HG02610 (cell line): ENCODE measurements at regions not wholly inside any gene's neighbourhood (a gene's known extent, or its start where the extent isn't known, plus 50 kb on each side); places are given as distances from the start of the nearest gene placed in this dataset.

Experiments
- ATAC-seq: cut with Tn5 transposase; IDR thresholded peaks from one replicate; pipeline ENCODE4 v1.9.1; 2021; ENCODE audit warnings: mild to moderate bottlenecking, moderate library complexity; ENCODE audit not compliant: unreplicated experiment

DNA sequence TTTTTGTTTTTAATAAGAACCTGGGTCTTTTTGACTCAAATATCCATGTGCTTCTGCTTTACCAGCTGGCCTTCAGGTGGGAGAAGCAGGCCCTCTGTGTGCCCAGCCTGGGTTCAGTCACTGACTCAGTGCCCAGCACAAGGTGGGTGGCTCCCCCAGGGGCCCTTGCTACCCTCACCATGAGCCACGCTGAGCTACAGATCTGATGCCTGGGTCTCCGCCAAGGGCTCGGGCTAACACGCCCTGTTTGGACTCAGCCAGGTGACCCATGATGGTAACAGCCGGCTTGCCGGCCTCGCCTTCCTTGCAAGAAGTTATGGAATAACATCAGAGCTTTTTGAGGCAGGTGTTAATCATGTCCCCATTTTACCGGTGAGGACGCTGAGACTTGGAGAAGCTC, 109.5 kb upstream of the NLRP1 start:
- ATAC-seq: no peak

DNA sequence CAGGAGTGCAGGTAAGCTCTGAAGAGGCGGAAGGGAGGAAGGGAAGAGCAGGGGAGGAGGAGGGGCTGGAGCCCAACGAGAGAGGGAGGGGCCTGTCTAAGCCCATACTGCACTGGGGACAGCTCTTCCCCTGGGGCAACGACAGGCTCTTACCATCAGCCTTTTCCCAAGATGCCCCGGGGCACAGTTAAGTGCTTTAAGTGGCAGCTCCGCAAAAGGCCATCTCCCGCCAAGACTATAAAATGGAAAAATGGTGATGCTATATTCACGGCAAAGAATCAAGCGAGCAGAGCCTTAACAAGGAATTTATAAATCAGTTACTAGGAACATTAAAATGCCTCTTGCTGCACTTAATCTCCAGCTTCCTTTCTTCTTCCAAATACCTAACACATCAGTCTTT, 110.2 kb upstream of the NLRP1 start:
- no peak for ATAC-seq

DNA sequence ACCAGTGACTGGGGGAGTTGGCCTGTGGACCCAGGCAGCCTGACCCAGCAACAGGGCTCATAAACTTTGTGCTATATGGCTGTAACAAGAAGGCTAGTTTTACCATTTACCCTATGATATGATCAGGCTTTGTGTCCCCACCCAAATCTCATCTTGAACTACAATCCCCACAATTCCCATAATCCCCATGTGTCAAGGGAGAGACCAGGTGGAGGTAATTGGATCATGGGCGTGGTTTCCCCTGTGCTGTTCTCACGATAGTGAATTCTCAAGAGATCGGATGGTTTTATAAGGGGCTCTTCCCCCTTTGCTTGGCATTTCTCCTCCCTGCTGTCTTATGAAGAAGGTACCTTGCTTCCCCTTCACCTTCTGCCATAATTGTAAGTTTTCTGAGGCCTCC, 111.2 kb upstream of the NLRP1 start:
- ATAC-seq: no peak

DNA sequence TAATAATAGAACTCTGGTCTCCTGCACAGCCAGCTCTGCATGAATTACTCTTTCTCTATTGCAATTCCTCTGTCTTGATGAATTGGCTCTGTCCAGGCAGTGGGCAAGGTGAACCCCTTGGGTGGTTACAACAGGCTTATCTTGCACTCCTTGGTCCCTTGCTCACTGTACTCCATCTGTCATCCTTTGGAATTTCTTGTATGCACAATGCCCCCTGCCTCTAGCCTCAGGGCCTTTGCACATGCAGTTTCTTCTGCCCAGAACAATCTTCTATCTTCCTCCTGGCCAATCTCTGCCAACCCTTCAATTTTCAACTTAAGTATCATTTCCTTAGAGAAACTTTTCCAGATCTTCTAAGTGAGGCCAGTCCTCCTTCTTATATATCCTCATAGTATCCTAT, 114.7 kb upstream of the NLRP1 start:
- no peak for ATAC-seq

DNA sequence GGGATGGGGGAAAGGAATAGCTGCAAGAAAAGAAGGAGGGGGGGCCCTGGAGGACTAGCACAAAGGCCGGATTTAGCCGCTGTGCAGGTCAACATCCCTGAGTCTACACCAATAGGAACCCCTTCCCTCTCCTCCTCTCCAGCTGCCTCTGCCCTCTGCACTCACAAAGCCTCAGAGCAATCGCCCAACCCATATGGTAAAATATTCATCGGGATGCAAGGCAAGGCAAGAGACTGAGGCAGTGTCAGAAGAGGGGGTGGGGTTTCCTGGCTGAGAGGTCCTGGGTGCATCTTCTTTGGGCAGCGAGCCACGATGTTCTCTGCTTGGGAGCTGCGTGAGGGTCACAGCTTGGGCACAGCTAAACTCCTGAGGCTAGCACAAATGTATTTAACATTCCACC, 115.5 kb upstream of the NLRP1 start:
- no peak for ATAC-seq

DNA sequence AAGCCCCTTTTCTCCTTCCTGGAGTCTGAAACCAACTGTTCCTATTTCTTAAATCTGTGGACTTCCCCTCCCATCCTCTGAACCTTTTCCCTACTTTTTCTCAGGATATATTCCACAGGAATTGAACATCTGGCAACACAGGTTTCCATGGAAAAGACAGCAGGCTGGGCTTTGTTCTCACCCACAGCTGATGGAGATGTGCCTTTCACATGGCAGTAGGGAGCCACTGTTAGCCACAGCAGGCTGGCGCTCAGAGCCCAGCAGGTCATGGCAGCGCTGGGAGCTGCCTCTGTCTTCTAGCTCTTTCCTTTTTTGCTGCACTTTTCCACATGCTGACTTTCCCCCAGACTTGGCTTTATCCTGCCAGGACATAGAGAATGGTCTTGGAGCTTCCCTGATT, 116.4 kb upstream of the NLRP1 start:
- ATAC-seq: no peak

DNA sequence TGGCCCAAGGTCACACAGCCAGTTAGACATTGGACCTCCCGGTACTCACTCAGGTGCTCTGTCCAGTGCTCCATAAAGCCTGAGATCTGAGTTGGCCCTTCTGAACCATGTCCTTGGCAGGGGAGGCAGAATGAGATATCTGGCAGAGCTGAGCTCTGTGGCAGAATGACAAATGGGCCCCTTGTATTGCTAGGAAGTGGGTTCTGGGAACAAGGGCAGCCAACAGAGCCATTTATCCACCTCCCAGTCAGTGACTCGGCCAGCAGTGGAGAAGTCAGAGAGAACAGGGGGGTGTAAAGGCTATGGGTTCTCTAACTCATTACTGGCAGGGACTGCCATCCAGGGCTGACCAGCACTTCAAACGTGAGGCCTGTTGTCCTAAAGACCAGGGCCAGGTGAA, 117.1 kb upstream of the NLRP1 start:
- no peak for ATAC-seq

DNA sequence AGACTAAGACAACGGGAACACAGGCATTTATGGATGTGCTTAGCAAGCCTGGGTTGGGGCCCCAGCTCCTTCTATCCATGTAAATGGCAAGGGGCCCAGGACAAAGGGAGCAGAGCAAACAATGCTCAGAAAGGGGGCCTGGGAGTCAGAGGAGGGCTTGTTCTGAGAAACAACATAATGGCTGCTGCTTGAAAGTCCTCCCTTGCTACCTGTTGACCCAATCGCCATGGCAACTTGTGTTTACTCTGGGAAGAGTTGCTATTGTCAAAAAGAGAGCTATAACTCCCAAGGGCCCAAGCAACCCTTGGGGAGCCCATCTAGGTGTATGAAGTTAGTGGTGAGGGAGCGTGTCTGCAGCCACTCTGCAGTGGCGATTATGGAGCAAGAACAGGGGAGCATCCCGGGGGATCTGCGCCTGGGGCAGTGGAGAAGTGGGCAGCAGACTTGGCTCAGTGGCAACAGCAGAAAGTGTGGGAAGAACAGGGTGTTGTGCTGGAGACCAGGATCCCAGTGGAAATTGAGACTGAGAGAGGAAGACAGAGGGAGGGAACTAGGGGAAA, 118.7 kb upstream of the NLRP1 start:
- no peak for ATAC-seq

DNA sequence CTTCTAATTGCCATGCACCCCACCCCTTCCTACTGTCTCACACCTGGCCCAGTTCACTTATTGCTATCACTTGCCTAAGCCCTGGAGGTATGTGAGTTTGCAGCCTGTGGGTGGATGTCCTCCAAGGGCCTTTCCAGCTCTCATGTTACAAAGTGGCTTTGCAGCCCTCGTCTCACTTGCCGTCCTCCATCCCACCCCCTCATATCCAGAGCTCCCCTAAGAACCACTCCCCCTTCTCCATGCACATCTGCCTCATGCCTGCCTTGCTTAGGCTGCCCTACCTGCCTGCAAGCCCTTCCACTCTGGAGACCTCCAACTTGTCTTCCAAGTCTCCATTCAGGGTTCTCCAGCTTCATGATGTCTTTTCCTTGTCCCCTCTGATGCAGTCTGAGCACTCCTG, 119.4 kb upstream of the NLRP1 start:
- ATAC-seq: no peak

DNA sequence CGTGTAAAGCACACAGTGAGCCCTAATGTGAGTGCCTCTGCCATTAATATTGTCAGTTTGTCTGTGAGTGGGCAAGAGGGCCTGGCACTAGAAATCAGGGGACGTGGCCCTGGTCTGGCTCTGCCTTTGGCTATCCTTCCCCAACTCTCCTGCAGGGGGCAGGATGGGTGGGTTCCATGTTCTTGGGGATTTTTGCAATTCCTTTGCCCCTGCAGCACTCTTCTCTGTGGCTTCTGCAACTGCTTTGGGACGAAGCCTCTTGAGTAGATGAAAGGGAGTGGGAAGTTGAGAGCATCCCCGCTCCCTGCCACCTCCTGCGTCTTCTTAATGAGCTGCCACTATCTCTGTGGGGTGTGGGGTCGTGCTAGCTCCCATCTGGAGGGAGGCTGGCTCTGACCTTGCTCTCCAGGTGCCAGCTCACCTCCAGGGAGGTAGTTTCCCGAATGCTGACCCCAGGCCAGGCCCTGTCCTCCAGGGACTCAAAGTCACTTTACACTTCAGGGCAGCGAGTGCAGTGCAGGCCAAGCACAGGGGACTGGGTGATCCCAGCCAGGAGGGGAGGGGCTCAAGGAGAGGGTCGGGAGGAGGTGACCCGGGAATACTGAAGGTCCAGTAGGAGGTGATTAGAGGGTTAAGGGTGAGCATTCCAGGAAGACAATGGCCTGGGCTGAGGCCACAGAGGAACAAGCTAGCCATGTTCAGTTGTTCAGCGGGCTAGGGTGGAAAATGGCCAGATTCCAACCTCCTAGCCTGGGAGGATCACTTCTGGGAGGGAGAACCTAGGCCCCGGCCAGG, 121.0 kb upstream of the NLRP1 start:
- ATAC-seq: no peak

DNA sequence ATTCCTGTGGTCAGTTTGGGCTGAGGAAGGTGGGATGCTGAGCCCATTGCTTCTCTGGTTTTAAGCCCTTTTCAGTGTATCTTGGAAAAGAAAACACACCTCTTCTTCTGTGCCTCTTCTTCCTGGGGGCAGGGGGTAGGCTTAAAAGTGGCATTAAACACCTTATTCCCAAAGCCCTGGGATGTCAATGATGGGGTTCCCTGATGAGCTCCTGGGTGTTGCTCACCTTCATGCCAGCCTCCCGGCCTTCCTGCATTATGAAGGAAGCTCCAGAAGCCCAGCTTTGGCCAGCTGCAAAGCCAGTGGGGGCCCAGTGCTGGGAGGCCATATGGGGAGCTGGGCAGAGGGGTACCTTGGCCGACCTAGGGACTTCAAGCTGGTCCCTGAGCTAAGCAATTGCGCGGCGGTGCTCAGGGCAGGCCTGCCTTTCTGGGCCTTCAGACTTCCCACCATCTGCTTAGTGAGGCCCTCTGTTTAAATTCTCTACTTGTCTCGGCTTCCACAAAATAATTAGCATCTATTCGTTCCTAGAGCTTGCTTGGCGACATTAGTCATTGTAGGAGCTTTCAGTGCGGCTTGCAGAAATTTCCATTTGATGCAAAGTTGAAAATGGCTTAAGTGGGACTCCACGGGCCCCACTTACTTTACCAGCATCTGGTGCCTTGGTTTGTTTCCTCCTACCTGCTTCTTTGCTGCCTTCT, 121.7 kb upstream of the NLRP1 start:
- ATAC-seq: no peak

DNA sequence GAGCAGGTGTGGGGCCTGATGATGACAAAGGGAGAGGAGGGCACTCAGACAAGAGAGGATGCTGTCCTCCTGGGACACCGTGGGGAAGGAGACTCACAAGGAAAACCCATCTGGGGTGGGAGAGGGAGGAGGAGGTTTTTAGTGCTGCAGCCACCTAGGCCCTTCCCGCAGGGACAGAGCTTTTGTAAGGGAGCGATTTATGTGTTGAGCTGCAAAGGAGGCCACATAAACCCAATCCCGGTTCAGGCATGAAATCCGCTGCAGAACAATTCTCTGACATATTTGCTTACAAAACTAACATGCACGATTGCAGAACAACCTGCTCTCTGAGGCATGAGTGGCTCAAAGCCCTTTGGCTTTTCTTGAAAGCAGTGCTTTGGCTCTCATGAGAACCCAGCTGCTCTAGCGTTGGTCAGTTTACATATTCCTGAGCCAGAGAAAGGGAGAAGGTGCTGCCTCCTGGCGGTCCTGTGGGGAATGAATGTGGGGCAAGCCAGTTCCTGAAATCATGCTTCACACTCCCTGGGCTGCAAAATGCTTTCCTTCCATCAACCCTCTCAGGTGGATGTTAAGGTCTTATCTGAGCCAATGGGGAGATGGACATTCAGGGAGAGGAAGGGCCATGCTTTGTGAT, 122.4 kb upstream of the NLRP1 start:
- no peak for ATAC-seq

DNA sequence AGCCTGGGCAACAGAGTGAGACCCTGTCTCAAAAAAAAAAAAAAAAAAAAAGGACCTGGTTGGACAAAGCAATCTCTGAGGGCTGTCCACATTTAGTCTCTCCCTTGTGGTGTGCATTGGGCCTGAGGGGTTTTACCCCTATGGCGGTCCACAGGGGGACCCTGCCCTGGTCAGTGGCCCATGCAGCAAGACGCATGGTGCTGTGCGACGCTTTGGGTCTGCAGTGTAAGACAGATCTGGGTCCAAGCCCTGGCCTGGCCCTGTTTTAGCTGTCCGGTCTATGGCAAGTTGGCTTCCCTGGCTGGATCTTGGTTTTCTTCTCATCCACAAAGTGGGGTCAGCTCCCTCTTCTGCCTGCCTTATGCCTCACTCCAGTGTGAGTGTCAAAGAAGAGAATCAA, 123.2 kb upstream of the NLRP1 start:
- ATAC-seq: no peak

DNA sequence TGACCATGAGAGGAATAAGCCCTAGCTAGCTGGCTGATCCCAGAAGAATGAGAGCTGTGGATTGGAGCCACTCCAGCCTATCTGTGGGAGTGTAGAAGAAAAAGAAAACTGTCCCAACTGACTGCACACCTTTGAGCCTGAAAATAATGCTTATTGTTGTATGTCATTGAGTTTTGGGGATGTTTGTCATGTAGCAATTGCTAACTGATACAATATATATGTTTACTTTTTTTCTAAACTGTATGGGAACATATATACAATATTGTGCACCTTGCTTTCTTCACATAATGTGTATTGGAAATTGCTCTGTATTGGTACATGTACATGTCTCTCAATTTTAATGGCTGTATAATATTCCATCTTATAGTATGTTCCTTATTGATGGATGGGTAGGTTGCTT, 124.0 kb upstream of the NLRP1 start:
- no peak for ATAC-seq

DNA sequence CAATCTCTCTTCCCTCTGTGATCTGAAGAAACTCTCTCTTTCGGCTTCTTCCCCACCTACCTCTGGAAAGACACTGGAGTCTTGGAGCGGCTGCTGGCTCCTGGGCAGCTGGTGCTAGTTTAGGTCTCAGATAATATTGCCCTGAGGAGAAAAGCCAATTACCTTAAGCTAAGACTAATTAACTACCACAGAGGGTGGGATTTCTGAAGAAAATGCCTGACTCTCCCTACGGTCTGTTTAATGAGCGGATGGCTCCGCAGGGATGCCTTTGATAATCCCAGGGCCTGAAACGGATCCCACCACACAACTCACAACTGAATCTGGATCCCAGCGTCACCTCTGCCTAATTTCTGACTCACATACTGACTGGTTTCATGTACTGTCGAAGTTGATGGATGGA, 127.0 kb upstream of the NLRP1 start:
- no peak for ATAC-seq

DNA sequence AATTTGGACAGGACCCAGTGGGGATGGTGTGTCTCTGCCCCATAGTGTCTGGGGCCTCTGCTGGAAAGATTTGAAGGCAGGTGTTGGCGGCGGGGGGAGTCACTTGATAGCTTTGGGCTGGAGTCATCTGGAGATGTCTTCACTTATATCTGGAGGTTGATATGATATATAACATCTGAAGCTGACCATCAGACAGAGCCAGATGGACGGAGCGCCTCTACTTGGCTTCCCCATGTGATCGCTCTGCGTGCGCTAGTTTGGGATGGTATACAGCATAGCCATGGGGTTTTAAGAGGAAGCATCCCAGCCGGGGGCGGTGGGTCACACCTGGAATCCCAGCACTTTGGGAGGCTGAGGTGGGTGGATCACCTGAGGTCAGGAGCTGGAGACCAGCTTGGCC, 130.7 kb upstream of the NLRP1 start:
- ATAC-seq: no peak

DNA sequence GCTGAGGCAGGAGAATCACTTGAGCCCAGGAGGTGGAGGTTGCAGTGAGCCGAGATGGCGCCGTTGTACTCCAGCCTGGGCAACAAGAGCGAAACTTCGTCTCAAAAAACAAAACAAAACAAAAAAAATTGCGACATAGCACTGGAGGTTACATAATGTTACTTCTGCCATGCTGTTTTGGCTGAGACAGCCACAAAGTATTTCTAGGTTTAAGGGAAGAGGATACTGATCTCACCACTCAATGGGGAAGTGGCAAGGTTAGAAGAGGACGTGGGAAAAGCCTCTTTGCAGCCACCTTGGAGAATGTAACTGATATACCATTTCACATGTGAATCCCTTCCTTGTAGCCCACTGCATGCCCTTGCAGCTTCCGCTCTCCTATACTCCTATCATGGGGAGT, 131.2 kb upstream of the NLRP1 start:
- ATAC-seq: no peak

DNA sequence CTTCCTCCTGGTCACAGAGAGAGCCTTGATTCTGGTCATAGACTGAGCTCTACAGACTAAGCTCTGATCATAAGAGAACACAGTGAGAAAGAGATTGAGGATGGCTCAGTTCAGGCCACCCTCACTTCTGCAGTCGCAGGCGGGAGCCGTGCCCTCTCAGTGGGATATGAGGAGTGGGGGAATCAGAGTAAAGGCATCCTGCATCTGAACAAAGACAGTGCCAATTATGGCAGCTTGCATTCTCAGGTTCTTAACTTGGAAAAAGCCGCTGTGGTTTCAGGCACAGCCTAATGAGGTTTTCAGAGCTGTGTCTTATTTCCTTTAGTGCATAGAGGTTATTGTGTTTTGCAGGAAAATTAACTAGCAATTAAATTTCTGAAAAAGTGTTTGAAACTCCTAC, 134.4 kb upstream of the NLRP1 start:
- no peak for ATAC-seq

DNA sequence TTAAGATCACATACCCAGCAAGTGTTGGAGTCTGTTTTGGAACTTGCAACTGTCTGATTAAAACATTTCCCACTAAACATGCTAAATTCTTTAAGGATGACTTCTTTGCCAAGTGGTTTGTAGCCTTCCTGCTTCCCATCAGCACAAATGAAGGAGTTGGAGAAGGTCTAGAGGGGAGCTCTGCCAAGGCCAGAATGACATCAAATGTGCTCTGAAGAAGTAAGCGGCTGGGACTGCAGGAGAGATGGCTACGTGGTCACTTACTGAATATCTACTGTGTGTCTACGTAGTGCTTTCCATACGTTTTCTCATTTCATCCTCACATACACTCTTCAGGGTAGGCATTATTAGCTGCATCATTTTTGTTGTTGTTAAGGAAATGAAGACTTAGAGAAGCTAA, 135.7 kb upstream of the NLRP1 start:
- no peak for ATAC-seq

DNA sequence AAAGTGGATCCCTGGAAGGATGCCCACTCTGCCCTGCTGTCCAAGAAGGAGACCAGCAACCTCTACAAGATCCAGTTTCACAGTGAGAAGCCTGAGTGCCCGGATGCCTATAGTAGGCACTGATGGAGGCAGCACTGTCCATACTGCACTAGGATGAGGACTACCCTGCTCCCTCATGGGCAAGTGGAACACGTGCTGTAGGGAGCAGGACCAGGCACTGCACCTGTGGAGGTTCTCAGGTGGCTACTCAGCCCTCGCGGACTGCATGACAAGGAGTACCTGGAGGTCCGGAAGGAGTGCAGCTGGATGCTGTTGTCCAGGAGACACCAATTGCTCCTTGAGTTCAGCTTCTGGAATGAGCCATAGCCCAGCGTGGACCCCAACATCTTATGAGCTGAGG, 146.1 kb upstream of the NLRP1 start:
- no peak for ATAC-seq

DNA sequence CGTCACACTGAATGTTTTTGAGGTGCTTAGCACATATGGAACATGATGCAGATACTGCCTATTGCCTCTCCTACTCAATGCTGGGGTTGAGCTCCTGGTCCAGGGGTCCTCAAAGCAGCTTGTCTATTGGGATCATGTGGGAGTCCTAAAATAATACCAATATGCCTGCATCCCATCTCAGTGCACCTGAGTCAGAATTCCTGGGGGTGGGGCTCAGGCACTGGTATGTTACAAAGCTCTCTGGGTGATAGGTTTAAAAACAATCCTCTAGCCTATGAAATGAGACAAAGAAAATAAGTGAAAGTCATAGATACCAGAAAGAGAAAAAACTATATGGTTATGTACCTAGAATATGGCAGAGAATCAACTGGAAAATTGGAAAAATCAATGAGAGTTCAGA, 156.6 kb upstream of the NLRP1 start:
- no peak for ATAC-seq

DNA sequence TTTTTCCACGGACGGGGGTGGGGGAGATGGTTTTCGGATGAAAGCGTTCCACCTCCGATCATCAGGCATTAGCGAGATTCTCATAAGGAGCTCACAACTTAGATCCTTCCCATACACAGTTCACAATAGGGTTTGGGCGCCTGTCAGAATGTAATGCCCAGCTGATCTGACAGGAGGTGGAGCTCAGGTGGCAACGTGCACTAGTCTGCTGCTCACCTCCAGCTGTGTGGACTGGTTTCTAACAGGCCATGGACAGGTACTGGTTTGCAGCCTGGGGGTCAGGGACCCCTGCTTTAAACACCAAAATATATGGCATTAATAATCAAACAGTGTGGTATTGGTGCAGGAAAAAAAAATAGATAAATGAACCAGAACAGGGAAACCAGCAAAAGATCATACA, 157.5 kb upstream of the NLRP1 start:
- ATAC-seq: no peak
